DMS79 (cell line): ENCODE measurements at regions not wholly inside any gene's neighbourhood (a gene's known extent, or its start where the extent isn't known, plus 50 kb on each side); places are given as distances from the start of the nearest gene placed in this dataset.

Experiments
- DNase-seq: peaks from one replicate; lab custom pipeline; 2025; lab: John Stamatoyannopoulos, UW

GRCh38 chr22:47298017-47298785 lies 535.8 kb downstream of the TBC1D22A start:
- no peak for DNase-seq

DNA sequence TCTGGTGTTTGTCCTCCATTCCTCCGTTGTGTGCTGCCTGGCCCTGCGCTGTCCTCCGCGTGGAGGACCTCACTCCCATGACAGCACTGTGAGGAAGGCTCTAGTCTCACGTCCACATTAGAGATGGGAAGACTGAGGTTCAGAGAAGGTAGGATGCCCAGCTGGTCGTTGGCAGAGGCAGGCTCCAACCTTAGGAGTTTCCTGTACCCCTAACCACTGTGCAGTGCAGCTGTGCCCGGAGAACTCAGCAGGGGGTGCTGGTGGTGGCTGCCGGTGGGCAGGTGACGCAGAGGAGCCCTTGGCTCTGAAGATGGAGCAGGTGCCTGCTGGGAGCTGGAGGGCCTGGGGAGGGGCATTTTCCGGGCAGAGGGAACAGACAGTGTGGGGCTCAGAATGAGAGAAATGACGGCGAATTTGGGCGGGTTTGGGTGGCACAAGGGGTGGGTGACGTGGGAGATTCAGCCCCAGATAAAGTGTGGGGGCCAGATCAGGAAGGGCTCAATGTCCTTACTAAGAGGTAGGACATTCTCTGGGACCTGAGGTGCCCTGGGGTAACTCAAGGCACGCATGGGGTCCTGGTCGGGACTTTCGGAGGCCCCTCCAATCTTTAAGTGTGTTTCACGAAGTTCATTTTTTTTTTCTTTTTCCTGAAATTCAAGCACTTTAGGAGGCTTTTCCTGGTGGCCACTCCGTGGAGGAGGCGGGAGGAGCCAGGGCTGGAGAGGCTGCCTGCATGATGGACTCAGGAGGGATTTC lies 535.0 kb downstream of the TBC1D22A start:
- DNase-seq, result no peak

GRCh38 chr22:47296405-47297260 lies 534.2 kb downstream of the TBC1D22A start:
- no peak for DNase-seq

- DNase-seq, result no peak
These were observed 533.5 kb downstream of the TBC1D22A start for GRCh38 chr22:47295982-47296381.

- DNase-seq, result no peak
These were observed 532.9 kb downstream of the TBC1D22A start for GRCh38 chr22:47295226-47295901.

DNA sequence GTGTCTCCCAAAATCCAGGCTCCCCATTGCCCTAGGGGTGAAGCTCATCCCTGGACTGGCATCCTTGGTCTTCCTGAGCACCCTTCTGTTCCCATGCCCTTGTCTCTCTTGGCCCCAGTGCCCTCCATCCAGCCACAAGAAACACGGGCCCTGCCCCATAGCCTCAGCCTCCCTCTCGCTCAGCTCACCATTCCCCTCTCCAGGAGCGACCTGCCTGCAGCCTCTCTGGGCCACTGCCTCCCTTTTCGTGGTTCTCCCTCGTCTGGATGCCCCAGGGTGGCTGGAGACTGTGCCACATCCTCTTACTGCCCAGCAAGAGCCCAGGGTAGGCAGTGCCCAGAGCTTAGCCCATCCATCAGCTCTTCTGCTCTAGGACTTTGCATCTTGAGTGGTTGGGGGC lies 532.1 kb downstream of the TBC1D22A start:
- no peak for DNase-seq

GRCh38 chr22:47294222-47294532 lies 531.7 kb downstream of the TBC1D22A start:
- no peak for DNase-seq

- no peak for DNase-seq
These were observed 531.1 kb downstream of the TBC1D22A start for GRCh38 chr22:47293368-47294221.

DNA sequence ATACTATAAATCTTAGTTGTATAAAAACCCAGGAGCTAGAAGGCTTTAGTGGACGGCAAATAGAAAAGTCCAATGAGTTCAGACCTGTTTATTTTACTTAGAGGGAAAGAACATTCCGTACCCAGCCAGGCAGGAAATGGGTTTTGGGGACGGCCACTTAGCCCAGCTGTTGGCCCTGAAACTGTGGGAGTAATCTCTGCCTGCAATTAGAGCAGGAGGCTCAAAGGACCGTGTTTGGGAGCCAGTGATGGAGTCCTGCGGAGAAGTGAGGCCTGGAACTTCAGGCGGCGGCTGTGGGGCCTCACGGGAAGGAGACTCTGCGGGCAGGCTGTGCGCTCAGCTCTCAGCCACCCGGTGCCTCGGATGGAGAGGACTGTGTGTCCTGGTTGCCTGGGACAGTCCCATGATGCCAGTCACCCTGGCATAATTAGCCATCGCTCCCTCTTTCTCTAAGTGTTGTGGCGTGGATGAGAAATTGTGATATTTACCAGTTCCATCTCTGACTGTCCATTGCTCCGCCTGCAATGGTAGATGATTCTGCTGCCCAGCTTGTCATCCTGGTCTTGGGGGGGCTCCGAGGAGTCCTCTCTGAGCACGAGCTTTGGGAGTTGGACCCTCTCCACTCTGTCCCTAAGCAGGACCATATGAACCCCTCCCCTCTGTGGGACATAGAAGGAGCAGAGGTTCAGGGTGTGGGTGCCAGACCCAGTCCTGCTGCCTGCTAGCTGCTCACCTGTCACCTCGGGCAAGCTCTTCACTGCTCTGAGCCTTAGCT lies 530.3 kb downstream of the TBC1D22A start:
- no peak for DNase-seq

- DNase-seq, result no peak
These were observed 529.4 kb downstream of the TBC1D22A start for GRCh38 chr22:47291565-47292495.

DNA sequence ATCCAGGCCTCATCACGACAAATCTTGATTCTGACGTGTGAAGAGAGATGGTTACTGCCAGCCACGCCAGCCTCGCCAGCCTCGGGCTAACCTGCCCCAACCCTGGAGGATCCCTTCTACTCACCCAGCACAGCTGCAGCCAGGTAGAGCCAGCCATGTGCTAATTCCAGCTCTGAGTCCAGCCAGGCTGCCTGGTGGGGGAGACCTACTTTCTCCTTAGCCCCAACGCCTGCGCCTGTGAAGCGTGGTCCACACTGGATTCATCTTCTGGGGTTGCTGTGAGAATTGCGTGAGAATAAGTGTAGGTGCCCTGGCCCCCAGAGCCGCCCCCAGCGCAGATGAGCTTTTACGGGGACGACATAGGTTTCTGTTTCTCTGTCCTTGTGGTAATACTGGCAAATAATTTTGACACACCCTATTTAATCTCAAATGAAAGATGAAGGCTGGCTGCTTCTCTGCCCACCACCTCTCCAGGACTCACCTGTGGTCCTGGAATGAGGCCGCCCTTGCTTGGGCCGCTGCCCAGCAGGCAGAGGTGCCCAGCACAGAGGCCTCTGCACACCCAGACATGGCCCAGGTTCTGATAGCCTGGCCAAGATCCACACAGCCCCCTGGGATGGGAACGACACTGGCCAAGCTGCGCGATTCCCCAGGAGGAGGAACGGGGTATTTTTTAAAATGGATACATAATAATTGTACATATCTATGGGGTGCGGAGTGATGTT lies 528.4 kb downstream of the TBC1D22A start:
- no peak for DNase-seq

GRCh38 chr22:47289336-47289985 lies 527.0 kb downstream of the TBC1D22A start:
- no peak for DNase-seq

- no peak for DNase-seq
These were observed 526.2 kb downstream of the TBC1D22A start for GRCh38 chr22:47288680-47289079.

DNA sequence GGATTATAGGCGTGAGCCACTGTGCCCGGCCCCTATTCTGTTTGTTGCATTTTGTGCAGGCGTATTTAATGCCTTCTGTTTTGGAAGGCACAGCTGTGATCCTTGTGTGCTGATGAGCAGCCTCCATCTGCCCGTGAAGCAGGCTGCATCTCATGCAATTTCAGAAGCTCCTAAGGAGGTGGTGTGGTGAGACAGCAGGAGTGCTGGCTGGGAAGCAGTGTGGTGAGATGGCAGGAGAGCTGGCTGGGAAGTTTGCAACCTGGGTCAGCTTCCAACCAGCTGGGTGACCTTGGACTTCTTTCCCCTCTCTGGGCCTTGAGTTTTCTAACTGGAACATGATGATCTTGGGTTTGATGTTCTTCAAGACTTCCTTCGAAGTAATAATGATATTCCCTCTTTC lies 525.1 kb downstream of the TBC1D22A start:
- DNase-seq, result no peak

DNA sequence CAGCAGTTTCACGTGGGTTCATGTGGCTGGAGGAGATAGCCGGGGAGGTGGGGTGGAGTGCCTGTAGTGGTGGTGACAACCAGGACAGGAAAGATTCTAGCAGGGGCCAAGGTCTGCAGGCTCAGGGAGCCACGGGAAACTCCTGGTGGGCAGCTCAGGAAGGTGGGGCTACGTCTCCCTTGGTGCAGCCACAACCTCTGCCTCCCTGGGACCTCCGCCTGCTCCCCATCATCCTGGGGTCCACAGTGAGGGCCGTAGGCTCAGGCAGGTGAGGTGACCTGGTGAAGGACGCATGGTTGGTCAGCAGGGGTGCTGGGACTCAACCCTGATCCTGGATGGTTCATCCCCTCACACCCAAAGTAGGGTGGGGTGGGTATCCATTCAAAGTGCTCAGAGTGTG lies 524.1 kb downstream of the TBC1D22A start:
- DNase-seq, result no peak

- DNase-seq, result no peak
These were observed 523.5 kb downstream of the TBC1D22A start for GRCh38 chr22:47285981-47286380.

DNA sequence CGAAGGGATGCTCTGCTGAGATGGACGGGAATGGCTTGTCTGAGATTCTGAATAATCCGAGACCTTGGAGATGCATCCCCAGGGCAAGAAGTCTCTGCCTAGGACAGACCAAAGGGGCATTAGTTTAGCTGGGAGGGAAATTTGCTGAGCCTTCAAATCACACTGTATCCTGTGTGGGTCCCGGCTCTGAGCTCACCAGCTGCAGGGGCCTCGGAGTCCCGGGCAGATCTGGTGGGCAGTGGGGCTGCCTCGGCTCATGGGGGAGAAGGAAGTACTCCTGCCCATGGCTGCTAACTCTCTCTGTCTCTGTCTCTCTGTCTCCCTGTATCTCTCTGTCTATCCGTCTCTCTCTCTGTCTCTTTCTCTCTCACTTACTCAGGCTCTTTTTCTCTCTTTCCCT lies 522.4 kb downstream of the TBC1D22A start:
- no peak for DNase-seq

- no peak for DNase-seq
These were observed 521.9 kb downstream of the TBC1D22A start for GRCh38 chr22:47284360-47284759.
